HG02588 (cell line): ENCODE measurements at regions not wholly inside any gene's neighbourhood (a gene's known extent, or its start where the extent isn't known, plus 50 kb on each side); places are given as distances from the start of the nearest gene placed in this dataset.
"Not testable (repeated sequence)": the region's sequence is repeated elsewhere in the genome, so short reads cannot be mapped to it uniquely, and the experiment has no call there.

Experiments
- ATAC-seq: cut with Tn5 transposase; IDR thresholded peaks from one replicate; pipeline ENCODE4 v1.9.1; 2021; ENCODE audit warnings: mild to moderate bottlenecking, moderate library complexity; ENCODE audit not compliant: unreplicated experiment

DNA sequence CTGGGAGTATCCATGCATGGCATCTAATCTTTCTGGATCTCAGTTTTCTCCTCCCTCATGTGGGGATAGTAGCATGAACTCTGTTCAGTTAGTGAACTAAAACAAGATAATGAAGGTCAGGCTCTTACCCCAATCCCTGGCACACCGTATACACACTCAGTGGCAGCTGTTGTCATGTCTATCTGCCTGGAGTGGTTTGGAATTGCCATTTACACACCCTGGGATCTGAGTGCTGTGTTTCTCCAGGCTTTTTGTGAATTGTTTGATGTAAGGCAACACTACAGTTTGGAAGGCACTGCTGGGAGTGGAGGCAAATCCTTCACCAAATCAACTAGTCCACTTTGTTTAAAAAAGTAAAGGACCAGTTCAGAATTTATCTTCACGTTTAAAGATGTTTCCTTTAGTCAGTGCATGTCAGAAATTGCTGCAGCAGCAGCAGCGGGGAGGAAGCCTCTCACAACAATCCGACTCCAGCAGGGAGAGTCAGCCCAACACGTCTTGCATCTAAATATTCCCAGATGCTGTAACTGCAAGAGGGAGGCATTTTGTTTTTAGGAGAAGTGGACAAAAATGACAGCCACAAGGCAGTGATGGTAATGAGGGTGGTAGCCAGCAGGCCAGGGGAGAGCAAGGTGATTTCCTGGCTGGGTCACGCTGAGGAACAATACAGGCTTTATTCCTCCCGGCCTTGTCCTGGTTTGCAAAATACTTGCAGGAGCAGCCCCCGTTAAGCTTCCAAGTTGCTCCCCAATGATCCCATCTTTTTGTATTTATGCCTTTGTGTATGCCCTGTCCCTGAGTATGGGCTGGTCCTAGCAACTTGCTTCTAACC, 128.5 kb upstream of the LRIG1 start:
- ATAC-seq, result no peak

DNA sequence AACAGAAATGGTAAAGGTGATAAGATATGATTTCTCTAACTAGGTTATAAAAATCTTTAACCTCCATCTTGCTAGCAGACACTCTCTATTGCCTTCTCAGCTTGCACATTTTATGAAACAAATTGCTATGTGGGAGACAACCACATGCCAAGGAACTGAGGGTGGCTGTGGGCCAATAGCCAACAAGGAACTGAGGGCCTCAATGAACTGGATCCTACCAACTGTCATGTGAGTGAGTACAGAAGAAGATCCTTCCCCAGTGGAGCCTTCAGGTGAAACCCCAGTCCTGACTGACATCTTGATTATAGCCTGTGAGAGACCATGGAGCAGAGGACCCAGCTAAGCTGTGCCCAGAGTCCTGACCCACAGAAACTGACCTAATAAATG, 129.2 kb upstream of the LRIG1 start:
- ATAC-seq, result no peak

DNA sequence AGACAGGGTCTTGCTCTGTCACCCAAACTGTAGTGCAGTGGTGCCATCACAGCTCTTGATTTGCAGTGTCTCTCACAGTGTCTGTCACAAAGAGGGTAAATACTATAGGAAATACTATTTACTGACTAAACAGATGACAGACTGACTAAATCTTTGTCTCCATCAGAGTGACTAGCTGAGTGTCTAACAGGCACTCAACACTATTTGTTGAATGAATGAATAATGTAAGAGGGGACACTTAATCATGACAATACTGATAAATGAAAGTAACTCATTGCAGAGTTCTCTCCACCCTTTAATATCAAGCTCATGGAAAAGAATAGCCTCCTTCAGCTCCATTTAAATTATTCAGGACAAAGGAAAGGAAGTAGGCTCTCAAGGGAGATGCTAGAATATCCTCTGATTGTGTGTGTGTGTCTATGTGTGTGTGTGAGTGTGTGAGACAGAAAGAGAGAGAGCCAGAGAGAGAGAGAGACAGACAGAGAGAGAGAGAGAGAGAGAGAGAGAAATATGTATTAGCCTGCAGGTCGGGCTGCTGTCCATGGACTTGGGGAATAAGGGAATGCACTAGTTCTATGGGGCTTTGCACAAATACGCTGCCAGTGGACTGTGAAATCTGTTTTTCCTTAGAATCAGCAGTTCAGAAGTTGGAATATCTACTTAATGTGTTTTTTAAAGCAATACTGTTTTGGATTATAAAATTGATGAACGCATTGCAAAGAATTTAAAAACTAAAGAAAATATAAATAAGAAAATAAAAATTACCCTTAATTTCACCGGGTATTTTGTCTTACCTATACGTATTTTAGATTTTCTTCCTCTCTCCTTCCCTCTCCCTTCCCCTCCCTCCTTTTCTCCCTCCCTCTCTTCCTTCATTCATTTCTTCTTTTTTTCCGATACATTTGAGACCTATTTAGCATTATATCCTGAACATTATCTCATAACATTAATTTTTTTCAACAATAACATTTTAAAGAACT, 132.9 kb upstream of the LRIG1 start:
- no peak for ATAC-seq

DNA sequence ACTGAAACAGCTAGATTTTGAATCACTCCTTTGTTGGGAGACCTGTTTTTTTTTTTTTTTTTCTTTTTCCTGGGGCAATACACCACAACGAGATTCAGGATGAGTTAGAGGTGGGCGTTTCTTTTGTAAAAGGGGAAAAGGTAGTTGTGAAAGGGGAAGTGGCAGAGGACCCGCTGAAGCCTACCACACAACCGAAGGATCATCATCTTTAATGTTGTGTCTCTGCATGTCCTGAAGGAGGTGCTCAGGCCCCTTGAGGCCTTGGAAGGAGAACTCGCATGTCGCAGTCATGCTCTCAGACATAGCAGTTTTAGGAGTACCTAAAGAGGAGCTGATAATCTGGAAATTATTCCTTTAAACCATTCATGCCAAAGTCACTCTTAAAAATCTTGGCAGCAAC, 137.9 kb upstream of the LRIG1 start:
- no peak for ATAC-seq

DNA sequence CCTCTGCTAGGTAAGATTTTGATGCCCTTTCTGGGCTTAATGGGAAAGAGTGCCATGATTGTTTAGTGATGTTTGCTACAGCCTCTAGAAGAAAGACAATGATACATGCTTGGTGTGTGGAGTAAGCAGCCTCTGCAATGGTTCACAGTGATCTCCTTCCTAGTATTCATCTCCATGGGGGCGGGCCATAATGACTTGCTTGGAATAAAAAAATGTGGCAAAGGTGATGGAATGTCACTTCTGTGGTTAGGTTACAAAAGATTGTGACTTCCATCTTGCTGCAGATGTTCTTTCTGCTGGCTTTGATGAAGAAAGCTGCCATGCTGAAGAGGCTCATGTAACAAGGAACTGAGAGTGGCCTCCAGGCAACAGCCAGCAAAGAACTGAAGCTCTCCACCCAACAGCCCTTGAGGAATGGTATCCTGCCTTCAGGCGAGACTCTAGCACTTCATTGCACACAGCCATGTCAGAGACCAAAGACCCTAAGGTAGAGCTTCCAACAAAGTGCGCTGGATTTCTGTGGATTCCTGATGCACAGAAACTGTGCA, 139.1 kb upstream of the LRIG1 start:
- ATAC-seq, result no peak

DNA sequence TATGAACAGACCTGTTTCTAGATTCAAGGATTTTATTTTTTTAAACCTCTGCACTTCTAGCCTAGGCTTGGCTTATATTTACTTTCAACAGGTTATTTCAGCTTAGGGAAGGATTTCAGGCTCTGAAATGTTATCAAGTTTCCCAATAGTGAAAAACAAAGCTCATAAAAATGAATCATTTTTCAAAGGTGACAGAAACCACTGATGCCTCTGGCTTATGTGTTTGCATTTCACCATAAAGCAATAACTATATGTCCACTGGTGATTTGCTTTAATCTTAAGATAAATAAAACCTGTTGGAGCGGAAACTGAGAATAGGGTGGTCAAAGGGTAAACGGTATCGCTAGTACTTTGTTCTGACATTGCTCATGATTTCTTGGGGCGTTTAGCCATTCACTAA, 141.2 kb upstream of the LRIG1 start:
- ATAC-seq, result no peak

DNA sequence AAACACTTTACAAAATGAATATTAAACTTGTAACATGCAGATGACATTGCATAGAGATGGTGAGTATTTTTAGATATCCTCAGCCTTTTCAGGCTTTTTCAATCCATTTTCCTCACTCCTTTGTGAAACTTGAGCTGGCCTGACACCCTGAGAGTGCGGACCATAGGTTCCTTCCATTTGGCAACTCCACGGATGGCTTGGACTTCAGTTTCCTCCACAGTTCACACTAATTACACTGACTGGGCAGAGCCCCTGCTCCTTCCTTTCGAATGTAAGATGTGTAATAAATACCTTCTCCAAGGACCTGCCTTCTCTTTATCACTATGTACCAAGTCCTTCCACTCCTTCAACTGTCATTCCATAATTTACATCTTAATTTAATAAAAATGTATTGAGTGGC, 141.7 kb upstream of the LRIG1 start:
- ATAC-seq, result no peak

DNA sequence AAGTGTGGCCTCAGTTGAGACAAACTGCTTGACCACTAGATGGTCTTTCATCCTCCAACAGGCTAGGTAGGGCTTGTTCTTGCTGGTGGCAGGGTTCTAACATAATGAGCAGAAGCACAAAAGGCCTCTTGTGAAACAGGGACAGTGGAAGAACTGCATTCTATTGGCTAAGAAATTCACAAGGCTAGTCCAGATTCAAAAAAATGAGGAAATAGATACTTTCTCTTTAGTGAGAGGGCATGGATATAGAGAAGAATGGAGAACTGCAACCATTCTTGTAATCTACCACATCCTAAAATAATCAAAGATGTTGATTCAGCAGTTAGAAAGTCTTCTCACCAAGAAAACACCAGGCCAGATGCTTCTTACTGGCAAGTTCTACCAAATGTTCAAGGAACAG, 143.7 kb upstream of the LRIG1 start:
- ATAC-seq, result no peak

DNA sequence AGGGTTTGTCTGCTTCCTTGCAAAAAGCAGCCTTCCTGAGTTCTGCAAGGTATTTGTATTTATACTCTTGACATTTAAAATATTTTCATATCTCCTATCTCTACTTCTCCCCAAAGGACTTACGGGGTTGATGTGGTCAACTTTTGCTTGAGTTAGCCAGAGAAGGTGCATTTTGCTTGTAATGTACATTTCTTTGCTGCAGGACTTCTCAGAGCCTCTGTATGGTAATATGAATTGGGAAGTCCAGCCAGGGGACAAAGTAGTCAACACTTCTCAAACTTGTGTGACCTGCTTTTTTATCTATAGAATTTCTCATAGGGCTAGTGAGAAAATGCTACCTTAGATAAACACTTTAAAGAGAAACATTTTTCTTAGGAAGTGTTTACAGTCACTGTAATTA, 148.2 kb upstream of the LRIG1 start:
- no peak for ATAC-seq

DNA sequence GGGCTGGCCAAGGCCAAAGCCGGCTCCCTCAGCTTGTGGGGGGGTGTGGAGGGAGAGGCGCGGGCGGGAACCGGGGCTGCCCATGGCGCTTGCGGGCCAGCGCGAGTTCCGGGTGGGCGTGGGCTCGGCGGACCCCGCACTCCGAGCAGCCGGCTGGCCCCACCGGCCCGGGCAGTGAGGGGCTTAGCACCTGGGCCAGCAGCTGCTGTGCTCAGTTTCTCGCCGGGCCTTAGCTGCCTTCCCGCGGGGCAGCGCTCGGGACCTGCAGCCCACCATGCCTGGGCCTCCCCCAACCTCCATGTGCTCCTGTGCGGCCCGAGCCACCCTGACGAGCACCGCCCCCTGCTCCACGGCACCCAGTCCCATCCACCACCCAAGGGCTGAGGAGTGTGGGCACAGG, 150.7 kb upstream of the LRIG1 start:
- ATAC-seq, result not testable (repeated sequence)

DNA sequence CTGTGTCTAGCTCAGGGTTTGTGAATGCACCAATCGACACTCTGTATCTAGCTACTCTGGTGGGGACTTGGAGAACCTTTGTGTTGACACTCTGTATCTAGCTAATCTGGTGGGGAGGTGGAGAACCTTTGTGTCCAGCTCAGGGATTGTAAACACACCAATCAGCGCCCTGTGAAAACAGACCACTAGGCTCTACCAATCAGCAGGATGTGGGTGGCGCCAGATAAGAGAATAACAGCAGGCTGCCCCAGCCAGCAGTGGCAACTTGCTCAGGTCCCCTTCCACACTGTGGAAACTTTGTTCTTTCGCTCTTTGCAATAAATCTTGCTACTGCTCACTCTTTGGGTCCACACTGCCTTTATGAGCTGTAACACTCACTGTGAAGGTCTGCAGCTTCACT, 151.3 kb upstream of the LRIG1 start:
- not testable (repeated sequence) for ATAC-seq

DNA sequence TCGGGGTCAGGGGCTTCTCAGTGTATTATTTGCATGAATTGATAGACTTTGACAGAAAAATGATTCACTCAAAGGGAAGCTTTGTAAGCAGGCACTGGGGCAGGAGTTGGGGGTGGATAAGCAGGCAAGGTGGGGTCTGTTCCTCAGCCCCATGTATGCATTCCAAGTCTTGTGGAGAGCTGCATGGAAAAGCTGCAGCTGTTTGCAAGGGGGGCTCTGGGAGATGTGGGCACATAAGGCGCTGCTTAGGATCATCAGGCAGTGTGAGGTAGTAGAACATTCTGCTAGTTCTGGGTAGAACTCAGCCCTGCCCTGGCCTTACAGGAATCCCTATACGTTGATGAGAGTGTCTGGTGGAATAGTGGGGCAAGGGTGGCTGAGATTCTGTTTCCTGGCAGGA, 154.2 kb upstream of the LRIG1 start:
- no peak for ATAC-seq

DNA sequence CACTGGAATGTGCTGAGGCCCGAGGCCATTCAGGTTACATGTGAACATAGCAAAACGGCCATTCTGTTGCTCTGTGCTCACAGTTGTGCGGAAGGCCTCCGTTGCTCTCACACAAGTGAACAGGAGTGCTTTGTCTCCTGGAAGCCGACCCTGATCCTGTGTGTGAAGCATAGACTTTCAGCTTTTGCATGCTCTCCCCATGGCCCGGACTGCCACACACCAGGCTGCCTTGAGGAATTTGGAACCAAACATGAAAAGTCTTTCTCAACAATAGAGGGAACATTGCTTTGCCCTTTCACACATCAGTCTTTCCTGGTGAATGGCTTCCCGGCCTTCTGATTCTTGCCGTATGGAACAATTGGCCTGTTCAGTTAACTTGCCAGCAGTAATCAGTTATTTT, 154.8 kb upstream of the LRIG1 start:
- ATAC-seq, result no peak

DNA sequence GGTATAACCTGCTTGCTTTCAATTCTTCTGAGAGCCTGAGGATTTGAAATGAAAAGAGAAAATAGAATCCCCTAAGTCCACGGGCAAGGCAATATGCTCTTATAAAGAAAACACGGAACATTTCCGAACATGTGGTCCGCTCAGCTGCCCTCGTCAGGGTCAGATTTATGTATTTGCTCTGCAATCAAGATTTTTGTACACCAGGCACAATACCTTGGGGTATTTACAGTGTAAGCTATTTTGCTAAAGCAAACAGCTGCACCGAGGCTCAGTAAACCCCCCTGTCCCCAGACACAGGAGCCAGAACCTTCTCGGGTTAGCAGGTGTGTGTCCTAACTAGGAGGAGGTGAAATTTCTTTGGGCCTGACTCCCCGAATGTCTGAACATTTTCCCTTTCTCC, 155.8 kb upstream of the LRIG1 start:
- ATAC-seq, result no peak

DNA sequence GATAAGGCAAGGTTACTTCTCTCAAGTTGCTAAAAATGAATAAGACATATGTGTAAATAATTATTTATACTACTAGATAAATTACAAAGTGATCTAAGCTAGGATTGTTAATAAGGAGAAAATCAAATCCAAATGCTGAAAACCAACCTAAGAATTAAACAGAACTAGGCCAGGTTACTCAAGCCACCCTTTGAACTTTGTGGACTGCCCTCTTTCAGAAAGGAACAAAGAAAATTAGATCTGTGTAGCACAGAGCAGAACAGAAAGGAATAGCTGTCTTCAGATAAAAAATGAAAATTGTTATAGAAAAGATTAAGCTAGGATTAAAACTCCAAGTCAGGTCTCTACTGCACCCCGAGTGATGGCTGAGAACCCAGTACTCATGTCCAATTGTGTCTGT, 158.2 kb upstream of the LRIG1 start:
- no peak for ATAC-seq

DNA sequence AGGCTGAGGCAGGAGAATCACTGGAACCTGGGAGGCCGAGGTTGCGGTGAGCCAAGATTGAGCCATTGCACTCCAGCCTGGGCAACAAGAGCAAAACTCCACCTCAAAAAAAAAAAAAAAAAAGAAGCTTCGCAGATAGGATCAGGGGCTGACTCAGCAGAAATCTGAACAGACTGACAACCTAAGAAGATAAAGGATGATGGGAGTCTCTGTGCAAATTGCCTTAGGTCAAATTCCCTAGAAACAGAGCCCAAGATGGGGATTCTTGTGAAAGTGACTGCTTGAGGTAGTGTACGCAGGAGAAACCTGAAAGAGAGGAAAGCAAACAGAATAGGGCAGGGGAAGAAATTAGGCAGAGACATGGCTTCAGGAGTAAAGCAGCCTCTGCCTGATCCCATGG, 160.8 kb upstream of the LRIG1 start:
- no peak for ATAC-seq

DNA sequence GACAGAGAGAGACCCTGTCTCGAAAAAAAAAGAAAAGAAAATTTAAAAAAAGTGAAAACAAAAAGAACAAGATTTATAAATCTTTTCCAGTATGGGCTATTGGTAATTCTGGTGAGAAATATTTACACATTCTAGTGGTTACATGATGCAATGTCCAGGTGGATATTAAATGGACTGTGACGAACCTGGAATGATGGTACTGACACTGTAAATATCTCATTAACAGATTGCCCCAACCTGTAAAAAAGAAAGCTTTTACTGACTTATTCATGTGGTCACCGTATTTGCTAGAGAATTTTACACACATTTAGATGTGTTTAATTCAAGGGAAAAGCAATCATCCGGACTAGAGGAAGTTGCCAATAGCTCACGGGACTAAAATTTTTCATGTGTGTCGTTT, 162.1 kb upstream of the LRIG1 start:
- no peak for ATAC-seq

DNA sequence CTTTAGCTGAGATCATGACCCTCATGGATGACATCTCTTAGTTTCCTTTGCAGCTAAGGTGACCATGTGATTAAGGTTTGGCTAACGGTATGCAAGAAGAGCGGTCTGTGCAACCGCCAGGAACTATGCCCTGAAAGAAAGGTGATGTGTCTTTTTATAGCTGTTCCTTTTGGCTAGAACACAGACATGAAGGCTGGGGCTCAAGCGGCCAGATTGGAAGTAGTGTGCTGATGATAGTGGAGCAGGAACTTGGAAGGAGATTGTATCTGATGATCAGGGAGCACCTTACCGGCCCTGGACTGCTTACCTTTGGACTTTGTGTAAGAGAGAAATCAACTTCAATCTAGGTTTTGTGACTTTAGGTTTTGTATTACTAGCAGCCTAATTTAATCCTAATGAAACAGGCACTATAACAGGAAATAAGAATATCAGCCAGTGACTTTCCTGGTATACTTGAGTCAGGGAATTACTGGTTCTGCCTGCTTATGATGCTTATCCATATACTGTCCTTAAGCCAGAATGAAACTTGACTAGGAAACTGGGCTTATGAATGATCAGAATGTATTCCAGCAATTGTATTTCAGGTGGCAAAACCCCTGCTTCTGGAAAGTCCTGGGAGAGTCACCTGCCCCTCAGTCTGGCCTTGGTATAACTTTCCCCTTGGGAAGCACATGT, 164.3 kb upstream of the LRIG1 start:
- ATAC-seq, result no peak

DNA sequence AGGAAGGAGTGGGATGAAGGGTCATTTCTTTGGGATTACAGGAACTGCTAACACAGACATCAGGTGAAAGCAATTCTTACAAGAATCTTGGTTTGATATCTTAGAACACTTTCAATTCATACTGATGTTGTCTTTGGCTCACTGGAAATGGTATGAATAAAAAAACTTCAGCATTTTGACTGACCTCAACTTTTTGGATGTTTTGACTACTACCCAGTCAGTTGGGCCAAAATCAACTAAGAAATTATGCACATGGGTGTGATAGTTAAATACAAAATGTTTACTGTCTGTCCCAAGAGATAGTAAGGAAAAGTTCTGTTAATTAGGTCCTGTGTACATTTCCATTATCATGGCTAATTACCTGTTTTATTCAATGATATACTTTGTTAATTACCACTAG, 165.5 kb upstream of the LRIG1 start:
- ATAC-seq, result no peak

DNA sequence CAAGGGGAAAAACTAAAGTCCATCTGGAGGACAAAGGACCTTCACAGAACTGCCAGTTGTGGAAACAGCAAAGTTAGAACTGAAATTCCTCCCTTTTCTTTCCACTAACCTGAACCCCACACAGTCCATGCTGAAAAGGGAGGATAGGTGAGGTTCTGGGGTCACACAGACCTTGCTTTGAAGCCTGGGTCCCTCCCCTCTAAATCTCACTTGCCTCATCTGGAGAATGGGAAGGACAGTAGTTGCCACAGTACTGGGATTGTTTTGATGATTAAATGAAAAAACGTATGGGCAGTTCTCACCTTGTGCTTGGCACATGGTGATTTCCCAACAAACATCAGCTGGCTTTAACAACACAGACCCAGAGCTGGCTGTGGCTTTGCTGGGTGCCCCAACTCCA, 166.4 kb upstream of the LRIG1 start:
- ATAC-seq, result no peak

DNA sequence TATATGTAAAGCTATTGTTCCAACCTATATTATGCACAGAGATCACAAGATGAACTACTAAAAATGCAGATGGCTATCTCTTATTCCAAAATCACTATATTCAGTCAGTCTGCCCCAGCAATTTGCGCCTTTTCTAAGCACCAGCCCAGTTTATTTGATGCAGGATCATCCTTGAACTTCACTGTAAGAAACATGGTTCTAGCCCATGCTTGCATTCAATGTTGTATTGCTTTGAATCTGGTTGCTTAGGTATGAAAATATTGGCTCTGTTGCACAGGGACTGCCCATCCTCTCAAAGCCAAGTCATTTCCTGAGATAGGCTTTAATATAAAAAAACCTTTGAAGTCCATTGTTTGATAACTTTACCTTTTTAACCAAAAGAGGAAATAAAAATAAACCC, 170.5 kb upstream of the LRIG1 start:
- ATAC-seq, result no peak
